Fibroblast of lung (primary cell): ENCODE measurements at regions not wholly inside any gene's neighbourhood (a gene's known extent, or its start where the extent isn't known, plus 50 kb on each side); places are given as distances from the start of the nearest gene placed in this dataset.

Experiments used
- DNase-seq, 2 donors: peaks; one replicate each; pipeline versions ENCODE4 v3.0.0 to v3.0.0-alpha.2; 2010; ENCODE audit warnings: low read depth in 2 of 2
- H2AFZ ChIP-seq: 2 replicates; pipeline ENCODE4 v1.5.1; 2012; ENCODE audit warnings: low read length, control low read depth, inconsistent platforms
- H3K27ac ChIP-seq: 2 replicates; pipeline ENCODE4 v1.5.1; 2011; ENCODE audit warnings: low read length, control low read depth; ENCODE audit not compliant: insufficient read depth
- H3K27me3 ChIP-seq: 2 replicates; pipeline ENCODE4 v1.5.1; 2011; ENCODE audit warnings: mild to moderate bottlenecking, low read length; ENCODE audit not compliant: control insufficient read depth, insufficient read depth
- H3K36me3 ChIP-seq: 2 replicates; pipeline ENCODE4 v1.5.1; 2011; ENCODE audit warnings: low read length; ENCODE audit not compliant: control insufficient read depth, insufficient read depth
- H3K4me1 ChIP-seq: 2 replicates; pipeline ENCODE4 v1.5.1; 2011; ENCODE audit warnings: low read length; ENCODE audit not compliant: control insufficient read depth, insufficient read depth; ENCODE audit errors: extremely low read depth
- H3K4me2 ChIP-seq: 2 replicates; pipeline ENCODE4 v1.5.1; 2011; ENCODE audit warnings: low read length, control low read depth; ENCODE audit not compliant: insufficient read depth; ENCODE audit errors: extremely low read depth
- H3K4me3 ChIP-seq, 4 experiments: fragments of 200-600 bp in 1 of 4; sonication (generic) in 1 of 4; replicated peaks in 1 of 4; 2 replicates each; pipeline ENCODE4 v1.5.1; 2011 to 2016; ENCODE audit warnings: low read length in 4 of 4, low read depth in 3 of 4, mild to moderate bottlenecking in 3 of 4, control low read depth in 2 of 4, inconsistent platforms in 1 of 4, mixed read lengths in 1 of 4; ENCODE audit not compliant: insufficient read depth in 1 of 4; ENCODE audit errors: control extremely low read depth in 1 of 4
- H3K79me2 ChIP-seq: 2 replicates; pipeline ENCODE4 v1.5.1; 2012; ENCODE audit warnings: mild to moderate bottlenecking, low read length, inconsistent platforms; ENCODE audit not compliant: control insufficient read depth, insufficient read depth
- H3K9ac ChIP-seq: 2 replicates; pipeline ENCODE4 v1.5.1; 2011; ENCODE audit warnings: mild to moderate bottlenecking, low read length, control low read depth; ENCODE audit not compliant: insufficient read depth
- H3K9me3 ChIP-seq: 2 replicates; pipeline ENCODE4 v1.5.1; 2012; ENCODE audit warnings: low read depth, low read length; ENCODE audit not compliant: control insufficient read depth, insufficient read depth
- H4K20me1 ChIP-seq: 2 replicates; pipeline ENCODE4 v1.5.1; 2011; ENCODE audit warnings: low read length; ENCODE audit not compliant: control insufficient read depth, insufficient read depth; ENCODE audit errors: extremely low read depth
- EZH2 ChIP-seq: IDR thresholded peaks from 2 replicates; pipeline ENCODE4 v1.5.1; 2012; ENCODE audit warnings: low read length, control low read depth, mild to moderate bottlenecking; ENCODE audit errors: missing control alignments
- TF ChIP-seq, protein P1 (sequence below), 2 donors: IDR thresholded peaks in 1 of 2; conservative IDR thresholded peaks in 1 of 2; 1 replicate in 1 of 2; 2 replicates in 1 of 2; pipeline ENCODE4 v1.5.1; 2011 to 2012; ENCODE audit warnings: low read length in 2 of 2, control low read depth in 1 of 2, inconsistent platforms in 1 of 2, low read depth in 1 of 2, mild to moderate bottlenecking in 1 of 2

DNA sequence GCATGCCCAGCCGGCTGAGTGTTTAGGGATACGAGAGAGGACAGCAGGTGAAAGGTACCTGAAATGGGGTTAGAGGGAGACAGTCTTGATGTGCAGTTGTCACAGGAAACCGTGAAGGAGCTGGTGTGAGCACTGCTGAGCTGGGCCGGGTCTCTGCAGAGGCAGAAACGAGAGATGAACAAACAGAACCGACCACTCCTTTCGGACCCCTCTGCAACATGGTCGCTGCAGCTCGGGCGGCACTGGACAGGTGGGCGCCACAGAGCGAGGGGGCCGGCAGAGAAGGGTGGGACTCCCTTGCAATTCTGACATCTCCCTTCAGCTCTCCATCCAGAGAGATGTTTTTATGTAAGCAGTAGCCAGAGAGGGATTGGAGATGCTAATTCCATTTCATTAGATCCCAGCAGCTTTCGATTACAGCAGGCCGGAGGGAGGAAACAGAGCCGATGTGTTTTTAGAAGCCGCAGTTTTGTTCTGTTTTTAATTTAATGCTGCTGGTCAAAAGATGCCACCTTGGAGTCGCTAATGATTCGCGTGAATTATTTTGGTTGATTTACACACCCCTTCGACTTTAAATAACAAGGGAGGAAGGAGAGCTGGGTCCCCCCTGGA, 86.3 kb upstream of the RPL38 start:
- no peak for DNase-seq
- no peak overlapping the region for H3K4me2 ChIP-seq
- H2AFZ ChIP-seq, result no peak overlapping the region
- no peak overlapping the region for H3K27ac ChIP-seq
- H4K20me1 ChIP-seq, result no peaks in the 10 kb centered on the region
- H3K9ac ChIP-seq, result no peak overlapping the region
- TF ChIP-seq, protein P1, sequence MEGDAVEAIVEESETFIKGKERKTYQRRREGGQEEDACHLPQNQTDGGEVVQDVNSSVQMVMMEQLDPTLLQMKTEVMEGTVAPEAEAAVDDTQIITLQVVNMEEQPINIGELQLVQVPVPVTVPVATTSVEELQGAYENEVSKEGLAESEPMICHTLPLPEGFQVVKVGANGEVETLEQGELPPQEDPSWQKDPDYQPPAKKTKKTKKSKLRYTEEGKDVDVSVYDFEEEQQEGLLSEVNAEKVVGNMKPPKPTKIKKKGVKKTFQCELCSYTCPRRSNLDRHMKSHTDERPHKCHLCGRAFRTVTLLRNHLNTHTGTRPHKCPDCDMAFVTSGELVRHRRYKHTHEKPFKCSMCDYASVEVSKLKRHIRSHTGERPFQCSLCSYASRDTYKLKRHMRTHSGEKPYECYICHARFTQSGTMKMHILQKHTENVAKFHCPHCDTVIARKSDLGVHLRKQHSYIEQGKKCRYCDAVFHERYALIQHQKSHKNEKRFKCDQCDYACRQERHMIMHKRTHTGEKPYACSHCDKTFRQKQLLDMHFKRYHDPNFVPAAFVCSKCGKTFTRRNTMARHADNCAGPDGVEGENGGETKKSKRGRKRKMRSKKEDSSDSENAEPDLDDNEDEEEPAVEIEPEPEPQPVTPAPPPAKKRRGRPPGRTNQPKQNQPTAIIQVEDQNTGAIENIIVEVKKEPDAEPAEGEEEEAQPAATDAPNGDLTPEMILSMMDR (conservative IDR thresholded peaks at IDR 0.05 in 1 of 2, IDR thresholded peaks at IDR 0.05 in 1 of 2; ENCODE audit: low read depth in 1 of 2, low read length in 2 of 2), result no peak
- no peak for TF ChIP-seq EZH2
- H3K27me3 ChIP-seq, result no peaks in the 10 kb centered on the region
- H3K79me2 ChIP-seq, result no peaks in the 10 kb centered on the region
- no peak overlapping the region for H3K4me3 ChIP-seq
- no peaks in the 10 kb centered on the region for H3K4me1 ChIP-seq
- H3K9me3 ChIP-seq, result no peaks in the 10 kb centered on the region
- H3K36me3 ChIP-seq, result no peaks in the 10 kb centered on the region

GRCh38 chr17:74117999-74118421, 85.5 kb upstream of the RPL38 start:
- Histone ChIP-seq H3K36me3 (no peaks in the 10 kb centered on the region), H3K27ac (no peak overlapping the region), H3K4me1 (no peaks in the 10 kb centered on the region), H2AFZ (no peak overlapping the region), H4K20me1 (no peaks in the 10 kb centered on the region), H3K4me3 (no peak overlapping the region), H3K27me3 (no peaks in the 10 kb centered on the region), H3K4me2 (no peak overlapping the region), H3K79me2 (no peaks in the 10 kb centered on the region), H3K9me3 (no peaks in the 10 kb centered on the region), H3K9ac (no peak overlapping the region)
- no peak for DNase-seq
- TF ChIP-seq, protein P1 (conservative IDR thresholded peaks at IDR 0.05 in 1 of 2, IDR thresholded peaks at IDR 0.05 in 1 of 2; ENCODE audit: low read depth in 1 of 2, low read length in 2 of 2), result no peak
- no peak for TF ChIP-seq EZH2

GRCh38 chr17:74118504-74118903, 85.0 kb upstream of the RPL38 start:
- Histone ChIP-seq H3K27ac (no peak overlapping the region), H3K4me3 (no peak overlapping the region), H3K4me2 (no peak overlapping the region), H2AFZ (no peak overlapping the region), H3K36me3 (no peaks in the 10 kb centered on the region), H3K9ac (no peak overlapping the region), H3K27me3 (no peaks in the 10 kb centered on the region), H3K79me2 (no peaks in the 10 kb centered on the region), H3K9me3 (no peaks in the 10 kb centered on the region), H3K4me1 (no peaks in the 10 kb centered on the region), H4K20me1 (no peaks in the 10 kb centered on the region)
- no peak for DNase-seq
- TF ChIP-seq, protein P1 (conservative IDR thresholded peaks at IDR 0.05 in 1 of 2, IDR thresholded peaks at IDR 0.05 in 1 of 2; ENCODE audit: low read depth in 1 of 2, low read length in 2 of 2), result no peak
- TF ChIP-seq EZH2, result no peak
